ENCODE measurements at regions not wholly inside any gene's neighbourhood (a gene's known extent, or its start where the extent isn't known, plus 50 kb on each side); places are given as distances from the start of the nearest gene placed in this dataset.

DNA sequence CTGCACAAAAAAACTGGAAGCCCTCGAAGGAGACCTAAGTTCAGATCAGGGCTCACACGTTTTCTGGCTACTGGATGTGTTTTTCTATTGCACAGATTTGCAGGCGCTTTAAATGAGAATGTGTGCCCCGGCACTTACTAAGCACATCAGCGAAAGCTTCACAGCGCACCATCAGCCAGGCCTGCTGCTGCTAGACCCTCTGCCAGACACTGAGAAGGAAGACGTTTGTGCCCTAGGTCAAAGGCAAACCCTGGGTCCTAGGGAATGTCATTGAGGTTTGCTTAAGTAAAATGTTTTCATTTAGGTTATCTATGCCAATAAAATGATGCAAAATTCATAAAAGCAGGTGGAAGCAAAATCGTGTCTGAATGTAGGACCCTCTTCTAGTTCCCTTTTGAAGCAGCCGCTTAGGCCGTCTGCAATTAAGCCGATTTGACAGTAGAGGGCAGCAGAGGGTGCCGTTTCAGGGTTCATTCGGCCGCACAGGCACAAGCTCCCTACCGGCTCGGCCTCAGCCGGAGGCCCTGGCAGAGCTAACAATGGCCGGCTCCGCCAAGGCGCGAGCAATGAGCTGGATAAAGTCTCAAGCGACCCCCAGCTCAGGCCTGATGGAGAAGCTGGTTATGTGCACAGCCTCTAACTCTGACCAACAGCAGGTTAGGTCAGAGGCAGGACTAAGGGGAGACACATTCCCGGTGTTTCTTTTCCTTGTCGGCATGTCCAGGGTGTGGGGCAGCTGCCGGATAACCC lies 107.2 kb upstream of the FOXA2 start (continued):
- TF ChIP-seq, protein P1, sequence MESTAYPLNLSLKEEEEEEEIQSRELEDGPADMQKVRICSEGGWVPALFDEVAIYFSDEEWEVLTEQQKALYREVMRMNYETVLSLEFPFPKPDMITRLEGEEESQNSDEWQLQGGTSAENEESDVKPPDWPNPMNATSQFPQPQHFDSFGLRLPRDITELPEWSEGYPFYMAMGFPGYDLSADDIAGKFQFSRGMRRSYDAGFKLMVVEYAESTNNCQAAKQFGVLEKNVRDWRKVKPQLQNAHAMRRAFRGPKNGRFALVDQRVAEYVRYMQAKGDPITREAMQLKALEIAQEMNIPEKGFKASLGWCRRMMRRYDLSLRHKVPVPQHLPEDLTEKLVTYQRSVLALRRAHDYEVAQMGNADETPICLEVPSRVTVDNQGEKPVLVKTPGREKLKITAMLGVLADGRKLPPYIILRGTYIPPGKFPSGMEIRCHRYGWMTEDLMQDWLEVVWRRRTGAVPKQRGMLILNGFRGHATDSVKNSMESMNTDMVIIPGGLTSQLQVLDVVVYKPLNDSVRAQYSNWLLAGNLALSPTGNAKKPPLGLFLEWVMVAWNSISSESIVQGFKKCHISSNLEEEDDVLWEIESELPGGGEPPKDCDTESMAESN (CRISPR knock-in tag; conservative IDR thresholded peaks at IDR 0.05), result peak; percentile 53
- TF ChIP-seq HES4 (CRISPR knock-in tag; IDR thresholded peaks at IDR 0.05; ENCODE audit: borderline replicate concordance) (no peak), SALL2 (CRISPR knock-in tag; IDR thresholded peaks at IDR 0.05) (0 out of 2 replicates have a peak, but pooled peaks have one; percentile 45), ZNF7 (CRISPR knock-in tag; IDR thresholded peaks at IDR 0.05) (peak; percentile 65; the same call in 1 of the 2 replicates), ZNF296 (CRISPR knock-in tag; conservative IDR thresholded peaks at IDR 0.05) (no peak), NRL (CRISPR knock-in tag; IDR thresholded peaks at IDR 0.05; ENCODE audit: borderline replicate concordance) (peak; percentile 29; the same call in 1 of the 2 replicates), FOSL2 (CRISPR knock-in tag; IDR thresholded peaks at IDR 0.05) (peak; percentile 42; the same call in 1 of the 2 replicates), SALL1 (CRISPR knock-in tag; IDR thresholded peaks at IDR 0.05) (peak; percentile 48; the same call in 1 of the 2 replicates), ZNF232 (CRISPR knock-in tag; IDR thresholded peaks at IDR 0.05; ENCODE audit: borderline replicate concordance) (0 out of 2 replicates have a peak, but pooled peaks have one; percentile 42), ZFP36 (IDR thresholded peaks at IDR 0.05; ENCODE audit: borderline replicate concordance, low read depth, low read length, partially characterized antibody) (peak; percentile 39), KMT2B (CRISPR knock-in tag; IDR thresholded peaks at IDR 0.05) (no peak)
- TF ChIP-seq, protein P2, sequence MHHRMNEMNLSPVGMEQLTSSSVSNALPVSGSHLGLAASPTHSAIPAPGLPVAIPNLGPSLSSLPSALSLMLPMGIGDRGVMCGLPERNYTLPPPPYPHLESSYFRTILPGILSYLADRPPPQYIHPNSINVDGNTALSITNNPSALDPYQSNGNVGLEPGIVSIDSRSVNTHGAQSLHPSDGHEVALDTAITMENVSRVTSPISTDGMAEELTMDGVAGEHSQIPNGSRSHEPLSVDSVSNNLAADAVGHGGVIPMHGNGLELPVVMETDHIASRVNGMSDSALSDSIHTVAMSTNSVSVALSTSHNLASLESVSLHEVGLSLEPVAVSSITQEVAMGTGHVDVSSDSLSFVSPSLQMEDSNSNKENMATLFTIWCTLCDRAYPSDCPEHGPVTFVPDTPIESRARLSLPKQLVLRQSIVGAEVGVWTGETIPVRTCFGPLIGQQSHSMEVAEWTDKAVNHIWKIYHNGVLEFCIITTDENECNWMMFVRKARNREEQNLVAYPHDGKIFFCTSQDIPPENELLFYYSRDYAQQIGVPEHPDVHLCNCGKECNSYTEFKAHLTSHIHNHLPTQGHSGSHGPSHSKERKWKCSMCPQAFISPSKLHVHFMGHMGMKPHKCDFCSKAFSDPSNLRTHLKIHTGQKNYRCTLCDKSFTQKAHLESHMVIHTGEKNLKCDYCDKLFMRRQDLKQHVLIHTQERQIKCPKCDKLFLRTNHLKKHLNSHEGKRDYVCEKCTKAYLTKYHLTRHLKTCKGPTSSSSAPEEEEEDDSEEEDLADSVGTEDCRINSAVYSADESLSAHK (CRISPR knock-in tag; IDR thresholded peaks at IDR 0.05; ENCODE audit: borderline replicate concordance), result no peak
- TF ChIP-seq, protein P3, sequence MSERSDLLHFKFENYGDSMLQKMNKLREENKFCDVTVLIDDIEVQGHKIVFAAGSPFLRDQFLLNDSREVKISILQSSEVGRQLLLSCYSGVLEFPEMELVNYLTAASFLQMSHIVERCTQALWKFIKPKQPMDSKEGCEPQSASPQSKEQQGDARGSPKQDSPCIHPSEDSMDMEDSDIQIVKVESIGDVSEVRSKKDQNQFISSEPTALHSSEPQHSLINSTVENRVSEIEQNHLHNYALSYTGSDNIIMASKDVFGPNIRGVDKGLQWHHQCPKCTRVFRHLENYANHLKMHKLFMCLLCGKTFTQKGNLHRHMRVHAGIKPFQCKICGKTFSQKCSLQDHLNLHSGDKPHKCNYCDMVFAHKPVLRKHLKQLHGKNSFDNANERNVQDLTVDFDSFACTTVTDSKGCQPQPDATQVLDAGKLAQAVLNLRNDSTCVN (CRISPR knock-in tag; IDR thresholded peaks at IDR 0.05; ENCODE audit: borderline replicate concordance), result peak; percentile 56; the same call in 1 of the 2 replicates
- TF ChIP-seq, protein P4, sequence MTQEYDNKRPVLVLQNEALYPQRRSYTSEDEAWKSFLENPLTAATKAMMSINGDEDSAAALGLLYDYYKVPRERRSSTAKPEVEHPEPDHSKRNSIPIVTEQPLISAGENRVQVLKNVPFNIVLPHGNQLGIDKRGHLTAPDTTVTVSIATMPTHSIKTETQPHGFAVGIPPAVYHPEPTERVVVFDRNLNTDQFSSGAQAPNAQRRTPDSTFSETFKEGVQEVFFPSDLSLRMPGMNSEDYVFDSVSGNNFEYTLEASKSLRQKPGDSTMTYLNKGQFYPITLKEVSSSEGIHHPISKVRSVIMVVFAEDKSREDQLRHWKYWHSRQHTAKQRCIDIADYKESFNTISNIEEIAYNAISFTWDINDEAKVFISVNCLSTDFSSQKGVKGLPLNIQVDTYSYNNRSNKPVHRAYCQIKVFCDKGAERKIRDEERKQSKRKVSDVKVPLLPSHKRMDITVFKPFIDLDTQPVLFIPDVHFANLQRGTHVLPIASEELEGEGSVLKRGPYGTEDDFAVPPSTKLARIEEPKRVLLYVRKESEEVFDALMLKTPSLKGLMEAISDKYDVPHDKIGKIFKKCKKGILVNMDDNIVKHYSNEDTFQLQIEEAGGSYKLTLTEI (CRISPR knock-in tag; conservative IDR thresholded peaks at IDR 0.05), result no peak
- TF ChIP-seq, protein P5, sequence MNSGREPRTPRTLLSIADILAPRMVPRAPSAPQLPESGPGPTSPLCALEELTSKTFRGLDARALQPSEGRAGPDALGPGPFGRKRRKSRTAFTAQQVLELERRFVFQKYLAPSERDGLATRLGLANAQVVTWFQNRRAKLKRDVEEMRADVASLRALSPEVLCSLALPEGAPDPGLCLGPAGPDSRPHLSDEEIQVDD (CRISPR knock-in tag; IDR thresholded peaks at IDR 0.05; ENCODE audit: borderline replicate concordance), result no peak
- TF ChIP-seq, protein P6, sequence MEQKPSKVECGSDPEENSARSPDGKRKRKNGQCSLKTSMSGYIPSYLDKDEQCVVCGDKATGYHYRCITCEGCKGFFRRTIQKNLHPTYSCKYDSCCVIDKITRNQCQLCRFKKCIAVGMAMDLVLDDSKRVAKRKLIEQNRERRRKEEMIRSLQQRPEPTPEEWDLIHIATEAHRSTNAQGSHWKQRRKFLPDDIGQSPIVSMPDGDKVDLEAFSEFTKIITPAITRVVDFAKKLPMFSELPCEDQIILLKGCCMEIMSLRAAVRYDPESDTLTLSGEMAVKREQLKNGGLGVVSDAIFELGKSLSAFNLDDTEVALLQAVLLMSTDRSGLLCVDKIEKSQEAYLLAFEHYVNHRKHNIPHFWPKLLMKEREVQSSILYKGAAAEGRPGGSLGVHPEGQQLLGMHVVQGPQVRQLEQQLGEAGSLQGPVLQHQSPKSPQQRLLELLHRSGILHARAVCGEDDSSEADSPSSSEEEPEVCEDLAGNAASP (CRISPR knock-in tag; IDR thresholded peaks at IDR 0.05; ENCODE audit: borderline replicate concordance), result 0 out of 2 replicates have a peak, but pooled peaks have one; percentile 14

Data from HepG2 (cell line).